ENCODE measurements at regions not wholly inside any gene's neighbourhood (a gene's known extent, or its start where the extent isn't known, plus 50 kb on each side); places are given as distances from the start of the nearest gene placed in this dataset.

DNA sequence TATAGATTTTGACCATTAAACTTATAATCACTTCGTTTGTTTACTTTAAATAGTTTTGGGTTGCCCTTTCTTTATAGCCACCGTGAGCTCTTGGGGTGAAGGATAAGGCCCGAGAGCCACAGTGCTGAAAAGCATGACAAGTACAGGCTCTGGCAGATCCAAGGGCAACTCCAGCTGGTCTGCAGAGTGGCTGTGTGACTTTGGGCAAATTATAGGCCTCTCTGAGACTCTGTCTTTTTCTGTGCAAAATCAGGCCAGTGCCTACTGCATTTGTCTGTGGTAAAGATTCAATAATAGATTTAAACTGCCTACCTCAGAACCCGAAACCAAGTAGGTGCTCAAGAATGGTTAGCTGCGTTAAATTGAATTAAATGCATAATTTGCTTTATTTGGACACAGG is 511.3 kb downstream of the QKI start:
- TF ChIP-seq, protein P1, sequence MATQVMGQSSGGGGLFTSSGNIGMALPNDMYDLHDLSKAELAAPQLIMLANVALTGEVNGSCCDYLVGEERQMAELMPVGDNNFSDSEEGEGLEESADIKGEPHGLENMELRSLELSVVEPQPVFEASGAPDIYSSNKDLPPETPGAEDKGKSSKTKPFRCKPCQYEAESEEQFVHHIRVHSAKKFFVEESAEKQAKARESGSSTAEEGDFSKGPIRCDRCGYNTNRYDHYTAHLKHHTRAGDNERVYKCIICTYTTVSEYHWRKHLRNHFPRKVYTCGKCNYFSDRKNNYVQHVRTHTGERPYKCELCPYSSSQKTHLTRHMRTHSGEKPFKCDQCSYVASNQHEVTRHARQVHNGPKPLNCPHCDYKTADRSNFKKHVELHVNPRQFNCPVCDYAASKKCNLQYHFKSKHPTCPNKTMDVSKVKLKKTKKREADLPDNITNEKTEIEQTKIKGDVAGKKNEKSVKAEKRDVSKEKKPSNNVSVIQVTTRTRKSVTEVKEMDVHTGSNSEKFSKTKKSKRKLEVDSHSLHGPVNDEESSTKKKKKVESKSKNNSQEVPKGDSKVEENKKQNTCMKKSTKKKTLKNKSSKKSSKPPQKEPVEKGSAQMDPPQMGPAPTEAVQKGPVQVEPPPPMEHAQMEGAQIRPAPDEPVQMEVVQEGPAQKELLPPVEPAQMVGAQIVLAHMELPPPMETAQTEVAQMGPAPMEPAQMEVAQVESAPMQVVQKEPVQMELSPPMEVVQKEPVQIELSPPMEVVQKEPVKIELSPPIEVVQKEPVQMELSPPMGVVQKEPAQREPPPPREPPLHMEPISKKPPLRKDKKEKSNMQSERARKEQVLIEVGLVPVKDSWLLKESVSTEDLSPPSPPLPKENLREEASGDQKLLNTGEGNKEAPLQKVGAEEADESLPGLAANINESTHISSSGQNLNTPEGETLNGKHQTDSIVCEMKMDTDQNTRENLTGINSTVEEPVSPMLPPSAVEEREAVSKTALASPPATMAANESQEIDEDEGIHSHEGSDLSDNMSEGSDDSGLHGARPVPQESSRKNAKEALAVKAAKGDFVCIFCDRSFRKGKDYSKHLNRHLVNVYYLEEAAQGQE (IDR thresholded peaks at IDR 0.05; ENCODE audit: insufficient read depth in 1 of 2, low read depth in 2 of 2, low read length in 2 of 2) = no peak
- TF ChIP-seq SIN3A (IDR thresholded peaks at IDR 0.05; ENCODE audit: borderline replicate concordance, insufficient read depth, low read length) = no peak
- TF ChIP-seq POLR2AphosphoS5 (IDR thresholded peaks at IDR 0.05; ENCODE audit: low read depth, low read length) = no peak
- TF ChIP-seq FOXP2 (optimal IDR thresholded peaks at IDR 0.05; ENCODE audit: borderline replicate concordance, extremely low read depth, extremely low read length, insufficient read depth) = no peak
- TF ChIP-seq TAF1 (IDR thresholded peaks at IDR 0.05; ENCODE audit: borderline replicate concordance, insufficient read depth, low read length) = no peak

DNA sequence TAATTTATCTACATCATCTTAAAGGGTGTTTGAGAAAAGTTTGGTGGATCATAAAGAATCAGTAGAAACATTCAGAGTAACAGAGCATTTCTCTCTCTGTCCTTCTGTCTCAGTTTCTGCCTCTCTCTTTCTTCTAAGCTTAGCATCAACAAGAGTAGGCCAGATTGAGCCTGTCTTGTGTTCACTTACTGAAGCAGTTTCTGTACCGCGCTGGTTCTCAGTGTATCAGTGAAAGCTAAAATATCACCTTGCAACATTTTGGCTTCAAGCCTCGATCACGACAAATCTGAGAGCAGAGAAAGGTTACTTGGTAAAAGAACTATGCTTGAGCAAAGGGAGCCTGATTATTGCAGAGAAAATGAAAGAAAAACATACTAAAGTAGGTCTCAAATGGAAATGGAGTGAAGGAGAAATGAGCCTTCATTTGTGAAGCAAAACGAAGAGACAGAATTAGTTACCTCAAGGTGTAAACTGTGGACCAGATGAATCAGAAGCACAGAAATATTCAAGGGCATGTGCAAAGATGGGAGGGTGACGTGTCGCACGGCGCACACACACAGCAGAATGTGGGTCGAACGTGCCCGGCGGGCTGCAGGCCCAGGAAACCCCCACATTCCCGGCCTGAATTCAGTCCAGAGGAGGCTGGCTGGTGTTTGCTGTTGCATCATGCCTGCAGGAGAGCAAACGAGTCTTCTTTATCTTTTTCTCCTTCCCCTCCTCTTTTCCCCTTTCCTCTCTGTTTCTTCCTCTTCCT is 509.3 kb downstream of the QKI start:
- TF ChIP-seq POLR2AphosphoS5 (IDR thresholded peaks at IDR 0.05; ENCODE audit: low read depth, low read length) = no peak
- TF ChIP-seq, protein P1 (IDR thresholded peaks at IDR 0.05; ENCODE audit: insufficient read depth in 1 of 2, low read depth in 2 of 2, low read length in 2 of 2) = no peak
- TF ChIP-seq SIN3A (IDR thresholded peaks at IDR 0.05; ENCODE audit: borderline replicate concordance, insufficient read depth, low read length) = no peak
- no peak for TF ChIP-seq TAF1 (IDR thresholded peaks at IDR 0.05; ENCODE audit: borderline replicate concordance, insufficient read depth, low read length)
- no peak for TF ChIP-seq FOXP2 (optimal IDR thresholded peaks at IDR 0.05; ENCODE audit: borderline replicate concordance, extremely low read depth, extremely low read length, insufficient read depth)

DNA sequence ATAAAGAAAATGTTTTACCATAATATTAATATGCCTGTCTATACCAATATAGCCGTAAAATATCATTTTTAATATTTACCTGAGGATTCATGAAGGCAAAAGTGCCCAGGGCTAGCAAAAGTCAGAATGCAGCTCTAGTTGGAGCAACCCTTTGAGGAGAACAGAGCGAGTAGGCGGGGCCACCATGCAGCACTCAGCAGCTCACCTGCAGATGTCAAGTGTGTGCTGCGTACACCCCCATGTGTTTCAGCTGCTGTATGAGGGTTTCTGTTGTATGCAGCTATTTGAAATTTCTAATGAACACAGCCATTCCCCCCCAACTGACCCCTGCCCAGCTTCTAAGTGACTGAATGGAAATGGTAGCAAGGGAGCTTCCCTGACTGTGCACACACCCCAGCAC is 508.0 kb downstream of the QKI start:
- TF ChIP-seq, protein P1 (IDR thresholded peaks at IDR 0.05; ENCODE audit: insufficient read depth in 1 of 2, low read depth in 2 of 2, low read length in 2 of 2) = no peak
- TF ChIP-seq FOXP2 (optimal IDR thresholded peaks at IDR 0.05; ENCODE audit: borderline replicate concordance, extremely low read depth, extremely low read length, insufficient read depth) (no peak), TAF1 (IDR thresholded peaks at IDR 0.05; ENCODE audit: borderline replicate concordance, insufficient read depth, low read length) (no peak), POLR2AphosphoS5 (IDR thresholded peaks at IDR 0.05; ENCODE audit: low read depth, low read length) (no peak), SIN3A (IDR thresholded peaks at IDR 0.05; ENCODE audit: borderline replicate concordance, insufficient read depth, low read length) (no peak)

DNA sequence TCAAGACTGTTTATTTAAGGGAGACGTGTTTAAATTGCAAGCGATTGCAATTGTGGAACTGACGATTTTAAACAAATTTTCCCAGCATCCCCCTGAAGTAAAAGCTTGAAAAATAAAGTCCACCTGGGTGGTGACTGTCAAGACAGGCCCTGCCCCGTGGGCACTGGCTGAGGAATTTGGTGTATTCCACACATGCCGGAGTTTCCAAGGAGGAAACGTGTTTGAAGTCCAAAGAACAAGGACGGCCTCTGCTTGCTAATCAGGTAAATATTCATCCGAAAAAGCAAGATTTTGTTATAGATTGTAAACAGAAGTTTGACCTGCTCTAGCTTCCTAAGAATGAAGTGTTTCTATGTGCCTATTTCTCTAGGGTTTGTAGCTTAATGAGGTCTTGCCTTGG is 505.1 kb downstream of the QKI start:
- TF ChIP-seq POLR2AphosphoS5 (IDR thresholded peaks at IDR 0.05; ENCODE audit: low read depth, low read length) (no peak), SIN3A (IDR thresholded peaks at IDR 0.05; ENCODE audit: borderline replicate concordance, insufficient read depth, low read length) (no peak), FOXP2 (optimal IDR thresholded peaks at IDR 0.05; ENCODE audit: borderline replicate concordance, extremely low read depth, extremely low read length, insufficient read depth) (no peak), TAF1 (IDR thresholded peaks at IDR 0.05; ENCODE audit: borderline replicate concordance, insufficient read depth, low read length) (no peak)
- TF ChIP-seq, protein P1 (IDR thresholded peaks at IDR 0.05; ENCODE audit: insufficient read depth in 1 of 2, low read depth in 2 of 2, low read length in 2 of 2) = no peak
